Astrocyte of the spinal cord (primary cell): ENCODE measurements at regions not wholly inside any gene's neighbourhood (a gene's known extent, or its start where the extent isn't known, plus 50 kb on each side); places are given as distances from the start of the nearest gene placed in this dataset.

Experiments
- DNase-seq: peaks from one replicate; pipeline ENCODE4 v3.0.0; 2011; ENCODE audit warnings: low read depth, low spot score
- H3K4me3 ChIP-seq: 2 replicates; pipeline ENCODE4 v1.5.1; 2011; ENCODE audit warnings: low read depth, mild to moderate bottlenecking, low read length, moderate library complexity
- CTCF ChIP-seq: IDR thresholded peaks from 2 replicates; pipeline ENCODE4 v1.5.1; 2012; ENCODE audit warnings: low read depth, mild to moderate bottlenecking, low read length, inconsistent platforms
- in situ Hi-C: cut with HindIII; loops from 2 replicates; pipeline ENCODE4 v1.10.0; 2017; ENCODE audit warnings: low sequenced_read_pairs

GRCh38 chr10:45505311-45505710 is 131.3 kb downstream of the ALOX5 start:
- no peak for TF ChIP-seq CTCF
- H3K4me3 ChIP-seq: no peak overlapping the region
- in situ Hi-C loops: no loop called here
- no peak for DNase-seq

- no peak for DNase-seq
- H3K4me3 ChIP-seq: no peak overlapping the region
- in situ Hi-C loops: no loop called here
- TF ChIP-seq CTCF: no peak
Measured at GRCh38 chr10:45502458-45502857, 128.4 kb downstream of the ALOX5 start.

- TF ChIP-seq CTCF: no peak
- no peak for DNase-seq
- in situ Hi-C loops: no loop called here
- no peak overlapping the region for H3K4me3 ChIP-seq
Measured at GRCh38 chr10:45501791-45502190, 127.8 kb downstream of the ALOX5 start.

- in situ Hi-C loops: no loop called here
- TF ChIP-seq CTCF: no peak
- no peak for DNase-seq
- H3K4me3 ChIP-seq: no peak overlapping the region
Measured at GRCh38 chr10:45500798-45501197, 126.8 kb downstream of the ALOX5 start.

- DNase-seq: no peak
- in situ Hi-C loops: no loop called here
- no peak overlapping the region for H3K4me3 ChIP-seq
- no peak for TF ChIP-seq CTCF
Measured at GRCh38 chr10:45500304-45500703, 126.3 kb downstream of the ALOX5 start.

- no peak overlapping the region for H3K4me3 ChIP-seq
- no peak for TF ChIP-seq CTCF
- in situ Hi-C loops: no loop called here
- peak; percentile 19 for DNase-seq
Measured at GRCh38 chr10:45495438-45496152, 121.6 kb downstream of the ALOX5 start.
